HUDEP-2 (cell line): ENCODE measurements at regions not wholly inside any gene's neighbourhood (a gene's known extent, or its start where the extent isn't known, plus 50 kb on each side); places are given as distances from the start of the nearest gene placed in this dataset.

Experiments
- DNase-seq, 76 experiments: peaks; one replicate each; lab custom pipeline; 2025; ENCODE audit not compliant: unreplicated experiment in 76 of 76; lab: John Stamatoyannopoulos, UW

GRCh38 chr5:61263072-61263471, 69.0 kb upstream of the ZSWIM6 start:
- DNase-seq = no peak

GRCh38 chr5:61263561-61264272, 68.3 kb upstream of the ZSWIM6 start:
- no peak for DNase-seq

GRCh38 chr5:61264273-61264661, 67.8 kb upstream of the ZSWIM6 start:
- DNase-seq = no peak

GRCh38 chr5:61267116-61267515, 64.9 kb upstream of the ZSWIM6 start:
- no peak for DNase-seq

- DNase-seq = no peak
Observed at GRCh38 chr5:61268871-61269270, 63.2 kb upstream of the ZSWIM6 start.

DNA sequence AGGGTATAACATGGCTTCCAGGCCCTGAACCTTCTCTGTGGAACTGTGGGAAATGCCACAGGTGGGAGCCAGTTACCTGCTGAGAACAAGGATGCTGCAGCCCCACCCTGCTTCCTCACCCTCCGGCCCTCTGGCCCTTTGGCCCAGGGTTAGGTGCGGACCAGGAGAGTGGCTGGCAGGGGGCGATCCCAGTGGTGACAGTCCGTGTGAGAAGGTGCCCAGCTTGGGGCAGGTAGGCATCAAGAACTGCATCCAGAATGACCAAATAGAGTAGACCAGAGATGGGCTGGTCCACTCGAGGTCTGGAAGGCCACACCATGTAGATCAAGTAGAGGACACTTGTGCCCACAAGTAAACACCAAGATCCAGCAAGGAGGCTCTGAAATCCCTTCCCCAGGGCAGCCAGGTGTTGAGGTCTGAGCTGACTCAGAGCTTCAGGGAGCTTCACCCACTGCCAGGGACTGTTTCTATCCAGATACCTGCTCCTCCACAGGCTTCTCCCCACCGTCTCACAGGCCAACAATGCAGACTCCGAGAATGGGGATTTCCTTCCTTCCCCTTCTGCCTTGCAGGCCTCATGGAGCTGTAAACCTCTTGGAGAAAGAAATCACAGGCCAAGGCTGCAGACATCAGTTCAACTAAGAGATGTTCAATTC, 61.4 kb upstream of the ZSWIM6 start:
- no peak for DNase-seq

- DNase-seq = no peak
Observed at GRCh38 chr5:61272688-61273087, 59.4 kb upstream of the ZSWIM6 start.

DNA sequence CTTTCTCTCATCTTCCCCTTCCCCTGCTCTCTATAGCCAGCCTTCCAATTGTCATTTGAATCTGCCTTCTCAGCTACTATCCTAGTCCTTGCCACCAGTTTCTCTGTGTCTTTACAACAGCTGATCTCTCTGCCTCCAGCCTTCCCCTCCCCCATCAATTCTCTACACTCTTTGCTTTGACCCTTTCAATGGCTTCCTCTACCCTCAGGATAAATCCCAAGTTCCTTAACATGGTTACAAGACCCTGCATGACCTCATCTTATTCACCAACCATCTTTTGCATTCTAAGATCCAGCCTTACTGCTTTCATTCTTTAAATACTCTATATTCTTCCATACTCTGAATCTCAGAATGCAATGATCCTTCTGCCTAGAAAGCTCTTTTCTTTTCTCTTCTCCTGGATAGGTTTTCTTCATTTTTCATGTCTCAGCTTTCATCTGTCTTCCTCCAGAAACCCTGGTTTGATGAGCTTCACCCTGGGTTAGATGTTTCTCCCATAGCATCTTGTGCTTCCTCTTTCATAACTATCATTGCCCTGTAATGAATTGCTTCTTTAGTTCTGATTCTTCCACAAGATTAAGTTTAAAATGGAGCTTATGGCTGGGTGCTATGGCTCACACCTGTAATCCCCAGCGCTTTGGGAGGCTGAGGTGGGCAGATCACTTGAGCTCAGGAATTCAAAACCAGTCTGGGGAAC, 58.6 kb upstream of the ZSWIM6 start:
- no peak for DNase-seq

GRCh38 chr5:61274511-61274911, 57.5 kb upstream of the ZSWIM6 start:
- no peak for DNase-seq

DNA sequence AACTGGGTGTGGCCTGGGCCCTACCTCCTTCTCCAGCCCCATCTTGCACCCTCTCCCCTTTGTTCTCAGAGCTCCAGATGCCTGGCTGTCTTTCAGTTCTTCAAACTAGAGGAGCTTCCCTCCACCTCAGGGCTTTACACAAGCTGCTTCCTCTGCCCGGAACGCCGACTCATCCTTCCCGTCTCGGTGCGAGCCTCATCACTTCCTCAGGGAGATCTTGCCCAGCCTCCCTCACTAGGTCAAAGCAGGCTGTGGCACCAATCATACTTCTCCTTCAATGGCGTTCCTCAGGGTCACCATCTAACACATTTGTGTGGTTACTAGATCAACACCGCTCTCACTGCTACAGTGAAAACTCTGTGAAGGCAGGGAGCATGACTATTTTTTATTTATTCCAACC, 56.2 kb upstream of the ZSWIM6 start:
- no peak for DNase-seq

GRCh38 chr5:61277190-61277589, 54.9 kb upstream of the ZSWIM6 start:
- no peak for DNase-seq

DNA sequence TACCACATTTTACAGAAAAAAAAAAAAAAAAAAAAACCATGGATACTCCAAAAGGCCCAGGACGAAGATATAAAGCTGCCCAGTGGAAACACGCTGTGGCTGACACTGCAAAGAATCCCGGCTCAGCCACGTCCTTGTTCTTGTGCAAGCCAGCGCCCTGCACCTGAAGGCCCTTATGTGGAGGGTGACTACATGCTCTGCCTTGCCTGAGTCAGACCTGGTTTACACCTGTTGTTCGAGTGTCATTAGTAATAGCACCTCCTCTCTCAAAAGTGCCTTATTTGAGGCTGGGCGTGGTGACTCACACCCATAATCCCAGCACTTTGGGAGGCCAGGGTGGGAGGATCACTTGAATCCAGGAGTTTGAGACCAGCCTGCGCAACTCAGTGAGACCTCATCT, 54.3 kb upstream of the ZSWIM6 start:
- DNase-seq = no peak

DNA sequence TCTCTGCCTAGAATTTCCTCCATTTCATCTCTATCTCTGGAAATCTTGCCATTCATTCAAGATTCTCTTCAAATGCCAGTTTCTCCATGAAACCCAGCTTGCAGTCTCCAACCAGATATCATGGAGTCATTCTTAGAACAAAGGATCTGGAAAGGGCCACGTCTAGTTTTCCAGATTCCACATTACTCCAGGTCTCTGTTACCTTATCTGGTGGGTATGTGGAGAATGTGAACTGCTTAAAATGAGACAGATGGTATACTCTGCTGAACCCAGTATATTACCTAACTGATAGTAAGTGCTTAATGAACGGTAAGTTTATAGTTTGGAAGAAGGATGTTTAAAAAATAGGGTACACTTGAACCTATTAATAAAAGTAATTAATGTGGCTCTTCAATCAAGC, 52.3 kb upstream of the ZSWIM6 start:
- no peak for DNase-seq

DNA sequence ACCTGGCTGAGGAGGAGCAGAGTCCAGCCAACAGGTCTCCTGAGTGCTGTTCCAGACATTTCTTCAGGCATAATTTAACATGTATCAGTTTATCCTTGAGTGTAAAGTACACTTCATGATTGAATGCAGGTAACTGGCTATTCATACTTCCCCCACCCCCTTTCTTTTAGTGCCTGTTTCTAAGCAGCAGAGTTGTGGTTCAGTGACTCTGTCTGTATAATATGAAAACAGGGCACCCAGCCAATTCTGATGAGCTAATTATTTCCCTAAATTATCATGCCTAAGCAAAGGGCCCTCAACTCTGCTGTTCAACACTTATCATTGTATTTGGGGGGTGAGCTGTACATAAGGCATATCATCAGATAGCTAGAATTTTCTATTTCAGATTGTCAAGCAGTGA, 51.9 kb upstream of the ZSWIM6 start:
- peak in 27 of 76 experiments; percentile 1 to 74 (median 33) for DNase-seq

GRCh38 chr5:61280761-61281427, 51.2 kb upstream of the ZSWIM6 start:
- DNase-seq = no peak

- peak in 1 of 76 experiments; percentile 4 for DNase-seq
Observed at GRCh38 chr5:61281686-61282085, 50.4 kb upstream of the ZSWIM6 start.
